ENCODE measurements at regions not wholly inside any gene's neighbourhood (a gene's known extent, or its start where the extent isn't known, plus 50 kb on each side); places are given as distances from the start of the nearest gene placed in this dataset.
"Not testable (repeated sequence)": the region's sequence is repeated elsewhere in the genome, so short reads cannot be mapped to it uniquely, and the experiment has no call there.

GRCh38 chr2:131830242-131830945, 302.7 kb downstream of the CCDC74A start:
- DNase-seq = not testable (repeated sequence)

DNA sequence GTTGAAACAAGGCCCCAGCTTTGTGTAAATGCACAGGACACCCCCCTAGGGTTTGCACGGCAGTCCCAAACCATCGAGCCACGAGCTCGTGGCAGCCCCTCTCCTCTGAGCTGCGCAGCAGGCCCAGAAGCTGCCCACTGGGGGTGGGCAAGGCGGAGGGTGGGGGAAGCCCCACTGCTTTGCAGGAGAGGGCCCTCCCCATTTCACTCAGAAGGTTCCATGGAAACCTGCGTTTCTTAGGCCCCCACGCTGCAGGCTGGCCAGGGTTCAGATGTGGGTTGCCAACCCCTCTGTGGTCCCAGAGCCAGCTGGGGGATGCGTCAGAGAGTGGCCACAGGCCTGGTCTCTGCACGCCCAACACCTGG, 303.2 kb downstream of the CCDC74A start:
- not testable (repeated sequence) for DNase-seq

GRCh38 chr2:131831450-131832208, 303.9 kb downstream of the CCDC74A start:
- DNase-seq = not testable (repeated sequence)

- DNase-seq = not testable (repeated sequence)
These were observed 304.6 kb downstream of the CCDC74A start for GRCh38 chr2:131832209-131832780.

- not testable (repeated sequence) for DNase-seq
These were observed 305.2 kb downstream of the CCDC74A start for GRCh38 chr2:131832917-131833316.

GRCh38 chr2:131833367-131834202, 305.9 kb downstream of the CCDC74A start:
- not testable (repeated sequence) for DNase-seq

GRCh38 chr2:131834203-131835020, 306.7 kb downstream of the CCDC74A start:
- not testable (repeated sequence) for DNase-seq

- DNase-seq = not testable (repeated sequence)
These were observed 307.3 kb downstream of the CCDC74A start for GRCh38 chr2:131835022-131835421.

GRCh38 chr2:131835621-131836091, 308.0 kb downstream of the CCDC74A start:
- no peak for DNase-seq

GRCh38 chr2:131836116-131836515, 308.4 kb downstream of the CCDC74A start:
- DNase-seq = not testable (repeated sequence)

DNA sequence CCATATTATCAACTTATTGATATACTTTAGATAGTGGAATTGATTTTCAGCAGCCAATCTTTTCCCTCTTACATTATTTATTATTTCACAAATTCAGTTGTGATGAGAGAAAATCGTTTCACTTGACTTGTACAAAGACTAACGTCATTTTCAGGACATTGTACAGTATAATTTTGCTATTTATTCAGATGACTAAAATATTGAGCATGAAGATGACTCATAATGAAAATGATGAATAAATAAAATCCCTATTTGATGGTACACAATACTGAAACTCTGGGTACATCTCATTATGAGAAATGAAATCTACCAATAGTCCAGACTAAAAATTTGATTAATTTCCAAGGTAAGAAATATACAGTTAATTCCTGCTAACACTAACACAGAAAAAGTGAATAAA, 316.4 kb downstream of the CCDC74A start:
- DNase-seq = not testable (repeated sequence)

DNA sequence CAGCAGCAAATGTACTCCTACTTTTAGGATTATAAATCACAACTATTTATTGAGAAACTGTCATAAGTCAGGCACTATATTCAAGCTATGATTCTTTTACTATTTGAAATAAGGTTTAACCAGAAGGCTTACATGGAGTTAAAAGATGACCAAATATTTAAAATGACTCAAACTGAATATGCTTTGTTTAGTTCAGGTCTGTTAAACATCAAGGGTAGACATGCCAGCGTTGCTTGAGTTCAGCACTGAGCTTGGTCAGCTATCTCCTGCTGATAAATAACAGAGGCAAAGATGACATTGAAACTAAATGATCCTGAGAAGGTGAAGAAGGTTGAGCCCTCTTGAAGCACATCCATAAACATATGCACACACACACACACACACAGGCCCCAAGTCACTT, 305.6 kb downstream of the ANKRD30BL start:
- DNase-seq = not testable (repeated sequence)

DNA sequence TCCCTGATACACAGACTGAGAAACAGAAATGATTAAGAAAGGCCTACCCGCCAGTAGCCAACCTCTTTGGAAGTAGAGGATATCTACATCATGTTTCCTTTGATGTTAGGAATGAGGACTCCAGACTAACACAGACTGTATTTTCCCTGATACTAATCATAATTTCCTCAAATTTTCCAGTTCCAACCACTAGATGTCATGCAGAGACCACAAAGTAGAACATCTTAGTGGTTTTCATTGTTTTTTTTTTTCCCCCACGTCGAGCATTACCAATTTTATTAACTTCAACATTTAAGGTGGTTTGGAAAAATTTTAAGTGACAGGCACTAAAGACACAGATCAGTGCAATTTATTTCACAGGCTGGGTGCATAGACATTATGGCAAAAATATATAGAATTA, 303.6 kb downstream of the ANKRD30BL start:
- not testable (repeated sequence) for DNase-seq

Data from activated naive CD4-positive, alpha-beta T cell treated with anti-CD3 and anti-CD28 coated beads, Interleukin-2, amount 50 U/mL, for 16 hours (primary cell).